ENCODE measurements at regions not wholly inside any gene's neighbourhood (a gene's known extent, or its start where the extent isn't known, plus 50 kb on each side); places are given as distances from the start of the nearest gene placed in this dataset.
"Not testable (repeated sequence)": the region's sequence is repeated elsewhere in the genome, so short reads cannot be mapped to it uniquely, and the experiment has no call there.

GRCh38 chr9:88259001-88259400, 120.7 kb upstream of the SPATA31C2 start:
- Histone ChIP-seq H3K4me3 (ENCODE audit: low read length) (no peak overlapping the region), H3K9me3 (ENCODE audit: control insufficient read depth, insufficient read depth, low read length) (no peaks in the 10 kb centered on the region), H3K36me3 (ENCODE audit: control insufficient read depth, insufficient read depth, low read length) (no peaks in the 10 kb centered on the region), H3K27me3 (ENCODE audit: control insufficient read depth, insufficient read depth, low read length) (no peaks in the 10 kb centered on the region), H3K4me1 (ENCODE audit: control insufficient read depth, insufficient read depth, low read length) (no peaks in the 10 kb centered on the region), H3K27ac (ENCODE audit: low read length) (no peak overlapping the region)
- Mint-ChIP-seq H3K27me3 (ENCODE audit: low read depth in 2 of 2) (peaks cover 14 to 17% of the 10 kb centered on the region in 2 donors), H3K4me1 (peaks cover 0 to 12% of the 10 kb centered on the region in 2 donors), H3K4me3 (no peak overlapping the region), H3K9me3 (no peaks in the 10 kb centered on the region), H3K36me3 (no peaks in the 10 kb centered on the region), H3K27ac (no peak overlapping the region)
- 80% methylated on average over 2 of the region's 3 CpGs for WGBS (ENCODE audit: insufficient coverage)
- ATAC-seq = no peak
- intact Hi-C loops (cut with micrococcal nuclease) = no loop called here
- DNase-seq = no peak
- TF ChIP-seq, protein P1, sequence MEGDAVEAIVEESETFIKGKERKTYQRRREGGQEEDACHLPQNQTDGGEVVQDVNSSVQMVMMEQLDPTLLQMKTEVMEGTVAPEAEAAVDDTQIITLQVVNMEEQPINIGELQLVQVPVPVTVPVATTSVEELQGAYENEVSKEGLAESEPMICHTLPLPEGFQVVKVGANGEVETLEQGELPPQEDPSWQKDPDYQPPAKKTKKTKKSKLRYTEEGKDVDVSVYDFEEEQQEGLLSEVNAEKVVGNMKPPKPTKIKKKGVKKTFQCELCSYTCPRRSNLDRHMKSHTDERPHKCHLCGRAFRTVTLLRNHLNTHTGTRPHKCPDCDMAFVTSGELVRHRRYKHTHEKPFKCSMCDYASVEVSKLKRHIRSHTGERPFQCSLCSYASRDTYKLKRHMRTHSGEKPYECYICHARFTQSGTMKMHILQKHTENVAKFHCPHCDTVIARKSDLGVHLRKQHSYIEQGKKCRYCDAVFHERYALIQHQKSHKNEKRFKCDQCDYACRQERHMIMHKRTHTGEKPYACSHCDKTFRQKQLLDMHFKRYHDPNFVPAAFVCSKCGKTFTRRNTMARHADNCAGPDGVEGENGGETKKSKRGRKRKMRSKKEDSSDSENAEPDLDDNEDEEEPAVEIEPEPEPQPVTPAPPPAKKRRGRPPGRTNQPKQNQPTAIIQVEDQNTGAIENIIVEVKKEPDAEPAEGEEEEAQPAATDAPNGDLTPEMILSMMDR (IDR thresholded peaks at IDR 0.05) = no peak

DNA sequence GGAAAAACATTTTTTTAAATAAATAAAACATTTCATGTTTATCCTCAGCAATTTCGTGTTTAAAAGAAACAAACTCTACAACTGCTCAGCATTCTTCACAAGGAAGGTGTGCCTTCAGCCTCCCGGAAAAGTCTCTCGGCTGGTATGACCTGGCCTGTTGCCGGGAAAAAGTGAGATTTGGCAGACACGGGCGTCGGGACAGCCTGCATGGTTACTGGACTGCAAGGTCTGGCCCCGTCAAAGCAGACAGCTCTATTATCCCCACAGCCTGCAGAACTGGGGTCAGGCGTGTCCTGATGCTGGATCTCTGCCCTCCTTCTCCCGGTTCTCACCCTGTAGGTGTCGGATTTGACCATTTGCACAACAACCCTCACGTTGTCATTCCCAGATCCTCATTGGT, 120.3 kb upstream of the SPATA31C2 start:
- no peak overlapping the region for H3K4me3 ChIP-seq (ENCODE audit: low read length)
- TF ChIP-seq, protein P1 (IDR thresholded peaks at IDR 0.05) = no peak
- no peaks in the 10 kb centered on the region for H3K4me1 ChIP-seq (ENCODE audit: control insufficient read depth, insufficient read depth, low read length)
- H3K27me3 ChIP-seq (ENCODE audit: control insufficient read depth, insufficient read depth, low read length) = no peaks in the 10 kb centered on the region
- H3K27ac ChIP-seq (ENCODE audit: low read length) = no peak overlapping the region
- Mint-ChIP-seq H3K36me3 (no peaks in the 10 kb centered on the region), H3K4me3 (no peak overlapping the region), H3K27me3 (ENCODE audit: low read depth in 2 of 2) (peaks cover 14 to 17% of the 10 kb centered on the region in 2 donors), H3K4me1 (peaks cover 0 to 12% of the 10 kb centered on the region in 2 donors), H3K27ac (no peak overlapping the region), H3K9me3 (no peaks in the 10 kb centered on the region)
- ATAC-seq (no peak), DNase-seq (no peak)
- H3K9me3 ChIP-seq (ENCODE audit: control insufficient read depth, insufficient read depth, low read length) = no peaks in the 10 kb centered on the region
- intact Hi-C loops (cut with micrococcal nuclease) = no loop called here
- 79% methylated on average over 12 of the region's 12 CpGs for WGBS (ENCODE audit: insufficient coverage)
- no peaks in the 10 kb centered on the region for H3K36me3 ChIP-seq (ENCODE audit: control insufficient read depth, insufficient read depth, low read length)

GRCh38 chr9:88258024-88258423, 119.7 kb upstream of the SPATA31C2 start:
- TF ChIP-seq, protein P1 (IDR thresholded peaks at IDR 0.05) = no peak
- H3K4me1 Mint-ChIP-seq = peaks cover 0 to 12% of the 10 kb centered on the region in 2 donors
- no peaks in the 10 kb centered on the region for H3K36me3 ChIP-seq (ENCODE audit: control insufficient read depth, insufficient read depth, low read length)
- no peaks in the 10 kb centered on the region for H3K36me3 Mint-ChIP-seq
- intact Hi-C loops (cut with micrococcal nuclease) = no loop called here
- no peak overlapping the region for H3K4me3 Mint-ChIP-seq
- no peaks in the 10 kb centered on the region for H3K4me1 ChIP-seq (ENCODE audit: control insufficient read depth, insufficient read depth, low read length)
- no peaks in the 10 kb centered on the region for H3K27me3 ChIP-seq (ENCODE audit: control insufficient read depth, insufficient read depth, low read length)
- H3K9me3 ChIP-seq (ENCODE audit: control insufficient read depth, insufficient read depth, low read length) = no peaks in the 10 kb centered on the region
- DNase-seq (no peak), ATAC-seq (no peak)
- 88% methylated on average over 1 of the region's 2 CpGs for WGBS (ENCODE audit: insufficient coverage)
- H3K4me3 ChIP-seq (ENCODE audit: low read length) = no peak overlapping the region
- no peaks in the 10 kb centered on the region for H3K9me3 Mint-ChIP-seq
- H3K27me3 Mint-ChIP-seq (ENCODE audit: low read depth in 2 of 2) = peaks cover 14 to 17% of the 10 kb centered on the region in 2 donors
- H3K27ac ChIP-seq (ENCODE audit: low read length) = no peak overlapping the region
- no peak overlapping the region for H3K27ac Mint-ChIP-seq

GRCh38 chr9:88256216-88256615, 117.9 kb upstream of the SPATA31C2 start:
- DNase-seq = no peak
- 85% methylated on average over 7 of the region's 7 CpGs for WGBS (ENCODE audit: insufficient coverage)
- Mint-ChIP-seq H3K9me3 (peaks cover 1 to 8% of the 10 kb centered on the region in 2 donors), H3K4me3 (no peak overlapping the region), H3K36me3 (no peaks in the 10 kb centered on the region), H3K27me3 (ENCODE audit: low read depth in 2 of 2) (peaks cover 12 to 17% of the 10 kb centered on the region in 2 donors), H3K27ac (no peak overlapping the region), H3K4me1 (peaks cover 0 to under 1% of the 10 kb centered on the region in 2 donors)
- no peaks in the 10 kb centered on the region for H3K27me3 ChIP-seq (ENCODE audit: control insufficient read depth, insufficient read depth, low read length)
- ATAC-seq = no peak
- intact Hi-C loops (cut with micrococcal nuclease) = no loop called here
- H3K36me3 ChIP-seq (ENCODE audit: control insufficient read depth, insufficient read depth, low read length) = no peaks in the 10 kb centered on the region
- no peak overlapping the region for H3K4me3 ChIP-seq (ENCODE audit: low read length)
- no peak overlapping the region for H3K27ac ChIP-seq (ENCODE audit: low read length)
- no peaks in the 10 kb centered on the region for H3K4me1 ChIP-seq (ENCODE audit: control insufficient read depth, insufficient read depth, low read length)
- TF ChIP-seq, protein P1 (IDR thresholded peaks at IDR 0.05) = no peak
- H3K9me3 ChIP-seq (ENCODE audit: control insufficient read depth, insufficient read depth, low read length) = peaks cover 16% of the 10 kb centered on the region

GRCh38 chr9:88255806-88256205, 117.5 kb upstream of the SPATA31C2 start:
- ATAC-seq; H3K4me3 ChIP-seq (ENCODE audit: low read length); H3K36me3 ChIP-seq (ENCODE audit: control insufficient read depth, insufficient read depth, low read length); H3K4me3 Mint-ChIP-seq; DNase-seq; H3K27ac ChIP-seq (ENCODE audit: low read length); H3K4me1 Mint-ChIP-seq; H3K36me3 Mint-ChIP-seq; H3K4me1 ChIP-seq (ENCODE audit: control insufficient read depth, insufficient read depth, low read length); H3K27ac Mint-ChIP-seq; intact Hi-C loops (cut with micrococcal nuclease); H3K27me3 ChIP-seq (ENCODE audit: control insufficient read depth, insufficient read depth, low read length): not testable (repeated sequence)
- peaks cover 19% of the 10 kb centered on the region for H3K9me3 ChIP-seq (ENCODE audit: control insufficient read depth, insufficient read depth, low read length)
- Mint-ChIP-seq H3K9me3 (peaks cover 5 to 12% of the 10 kb centered on the region in 2 donors), H3K27me3 (ENCODE audit: low read depth in 2 of 2) (peaks cover 10 to 17% of the 10 kb centered on the region in 2 donors)
- 31% methylated on average over 4 of the region's 4 CpGs for WGBS (ENCODE audit: insufficient coverage)
